Glutamatergic neuron (in vitro differentiated cells): ENCODE measurements at regions not wholly inside any gene's neighbourhood (a gene's known extent, or its start where the extent isn't known, plus 50 kb on each side); places are given as distances from the start of the nearest gene placed in this dataset.

Experiments
- DNase-seq: peaks from one replicate; pipeline ENCODE4 v3.0.0; 2022
- H3K27ac Mint-ChIP-seq: one replicate; pipeline ENCODE4 v1.8.0; 2020; ENCODE audit warnings: mild to moderate bottlenecking, mixed read lengths, inconsistent platforms; ENCODE audit not compliant: unreplicated experiment
- H3K27me3 Mint-ChIP-seq: one replicate; pipeline ENCODE4 v1.8.0; 2020; ENCODE audit warnings: mild to moderate bottlenecking, moderate library complexity, mixed read lengths, inconsistent platforms; ENCODE audit not compliant: unreplicated experiment
- H3K36me3 Mint-ChIP-seq: one replicate; pipeline ENCODE4 v1.8.0; 2020; ENCODE audit warnings: mild to moderate bottlenecking, mixed read lengths, inconsistent platforms; ENCODE audit not compliant: unreplicated experiment
- H3K4me1 Mint-ChIP-seq: one replicate; pipeline ENCODE4 v1.8.0; 2020; ENCODE audit warnings: mild to moderate bottlenecking, low read depth, mixed read lengths, inconsistent platforms; ENCODE audit not compliant: unreplicated experiment
- H3K4me3 Mint-ChIP-seq: one replicate; pipeline ENCODE4 v1.8.0; 2020; ENCODE audit warnings: mild to moderate bottlenecking, mixed read lengths, inconsistent platforms; ENCODE audit not compliant: unreplicated experiment
- H3K9me3 Mint-ChIP-seq: one replicate; pipeline ENCODE4 v1.8.0; 2020; ENCODE audit warnings: mild to moderate bottlenecking, moderate library complexity, mixed read lengths, inconsistent platforms; ENCODE audit not compliant: unreplicated experiment
- TF ChIP-seq, protein P1 (sequence below): fragments of 200-600 bp; sonication (generic); IDR thresholded peaks from one replicate; pipeline ENCODE4 v1.5.0; 2021; ENCODE audit not compliant: partially characterized antibody, unreplicated experiment

- H3K9me3 Mint-ChIP-seq: no peaks in the 10 kb centered on the region
- no peak for DNase-seq
- no peaks in the 10 kb centered on the region for H3K36me3 Mint-ChIP-seq
- H3K27me3 Mint-ChIP-seq: no peaks in the 10 kb centered on the region
- no peak overlapping the region for H3K27ac Mint-ChIP-seq
- H3K4me1 Mint-ChIP-seq: no peaks in the 10 kb centered on the region
- TF ChIP-seq, protein P1, sequence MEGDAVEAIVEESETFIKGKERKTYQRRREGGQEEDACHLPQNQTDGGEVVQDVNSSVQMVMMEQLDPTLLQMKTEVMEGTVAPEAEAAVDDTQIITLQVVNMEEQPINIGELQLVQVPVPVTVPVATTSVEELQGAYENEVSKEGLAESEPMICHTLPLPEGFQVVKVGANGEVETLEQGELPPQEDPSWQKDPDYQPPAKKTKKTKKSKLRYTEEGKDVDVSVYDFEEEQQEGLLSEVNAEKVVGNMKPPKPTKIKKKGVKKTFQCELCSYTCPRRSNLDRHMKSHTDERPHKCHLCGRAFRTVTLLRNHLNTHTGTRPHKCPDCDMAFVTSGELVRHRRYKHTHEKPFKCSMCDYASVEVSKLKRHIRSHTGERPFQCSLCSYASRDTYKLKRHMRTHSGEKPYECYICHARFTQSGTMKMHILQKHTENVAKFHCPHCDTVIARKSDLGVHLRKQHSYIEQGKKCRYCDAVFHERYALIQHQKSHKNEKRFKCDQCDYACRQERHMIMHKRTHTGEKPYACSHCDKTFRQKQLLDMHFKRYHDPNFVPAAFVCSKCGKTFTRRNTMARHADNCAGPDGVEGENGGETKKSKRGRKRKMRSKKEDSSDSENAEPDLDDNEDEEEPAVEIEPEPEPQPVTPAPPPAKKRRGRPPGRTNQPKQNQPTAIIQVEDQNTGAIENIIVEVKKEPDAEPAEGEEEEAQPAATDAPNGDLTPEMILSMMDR: no peak
- H3K4me3 Mint-ChIP-seq: no peak overlapping the region
These were observed 673.9 kb downstream of the SLC16A7 start for GRCh38 chr12:60269611-60270269.

- TF ChIP-seq, protein P1: no peak
- Mint-ChIP-seq H3K27ac (no peak overlapping the region), H3K4me3 (no peak overlapping the region), H3K9me3 (no peaks in the 10 kb centered on the region), H3K36me3 (no peaks in the 10 kb centered on the region), H3K4me1 (no peaks in the 10 kb centered on the region), H3K27me3 (no peaks in the 10 kb centered on the region)
- no peak for DNase-seq
These were observed 676.0 kb downstream of the SLC16A7 start for GRCh38 chr12:60271816-60272215.

DNA sequence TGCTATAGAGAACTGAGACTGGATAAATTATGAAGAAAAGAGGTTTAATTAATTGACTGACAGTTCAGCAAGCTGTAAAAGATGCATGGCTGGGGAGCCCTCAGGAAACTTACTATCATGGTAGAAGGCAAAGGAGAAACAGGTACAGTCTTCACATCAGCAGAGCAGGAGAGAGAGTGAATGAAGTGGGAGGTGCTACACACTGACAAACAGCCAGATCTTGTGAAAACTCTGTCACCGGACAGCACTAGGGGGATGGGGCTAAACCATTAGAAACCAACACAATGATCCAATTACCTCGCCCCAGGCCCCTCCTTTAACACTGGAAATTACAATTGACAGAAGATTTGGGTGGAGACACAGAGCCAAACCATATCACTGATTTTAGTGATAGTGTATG is 682.4 kb downstream of the SLC16A7 start:
- H3K36me3 Mint-ChIP-seq: peaks cover under 1% of the 10 kb centered on the region
- no peaks in the 10 kb centered on the region for H3K9me3 Mint-ChIP-seq
- TF ChIP-seq, protein P1: no peak
- no peak overlapping the region for H3K27ac Mint-ChIP-seq
- H3K27me3 Mint-ChIP-seq: no peaks in the 10 kb centered on the region
- DNase-seq: no peak
- H3K4me1 Mint-ChIP-seq: no peaks in the 10 kb centered on the region
- no peak overlapping the region for H3K4me3 Mint-ChIP-seq

DNA sequence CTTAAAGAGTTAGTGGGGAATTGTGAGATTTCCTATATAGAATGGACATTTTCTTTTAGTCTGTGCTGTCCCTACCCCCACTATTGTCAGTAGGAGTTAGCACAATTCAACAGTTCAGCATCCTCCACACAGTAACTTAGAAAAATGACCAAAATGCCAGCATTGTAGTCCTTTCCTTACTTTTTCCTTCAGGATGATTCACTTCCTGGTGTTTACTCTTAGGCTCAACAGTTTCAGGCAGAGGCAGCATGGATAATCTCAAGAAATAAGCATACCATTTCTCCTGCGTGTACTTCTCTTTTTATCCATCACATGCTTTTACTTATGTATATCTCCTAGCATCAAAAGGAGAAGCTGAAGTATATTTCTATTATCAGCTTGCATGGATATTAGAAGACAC is 683.4 kb downstream of the SLC16A7 start:
- no peak for DNase-seq
- Mint-ChIP-seq H3K27ac (no peak overlapping the region), H3K4me3 (no peak overlapping the region), H3K4me1 (no peaks in the 10 kb centered on the region), H3K27me3 (no peaks in the 10 kb centered on the region), H3K36me3 (peaks cover 4% of the 10 kb centered on the region), H3K9me3 (peaks cover 2% of the 10 kb centered on the region)
- TF ChIP-seq, protein P1: no peak

DNA sequence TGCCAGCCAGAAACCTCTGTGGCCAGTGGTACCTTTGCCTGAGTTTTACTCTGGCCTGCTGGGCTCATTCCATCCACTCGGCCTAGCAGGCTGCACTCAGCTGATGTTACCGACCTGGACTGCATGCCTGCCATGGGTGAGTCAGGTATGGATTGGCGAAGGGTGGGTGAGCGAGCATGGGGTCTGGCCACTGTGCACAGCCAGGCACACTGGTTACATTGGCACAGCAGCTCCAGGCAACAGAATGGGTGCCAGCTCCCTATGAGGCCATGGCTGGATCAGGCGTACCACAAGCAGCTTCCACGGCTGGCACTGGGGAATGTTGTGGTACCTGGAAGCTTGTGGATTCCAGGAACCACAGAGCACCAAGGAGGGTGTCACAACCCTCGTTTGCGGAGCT is 685.7 kb downstream of the SLC16A7 start:
- no peak overlapping the region for H3K4me3 Mint-ChIP-seq
- no peak for DNase-seq
- TF ChIP-seq, protein P1: no peak
- no peaks in the 10 kb centered on the region for H3K4me1 Mint-ChIP-seq
- peaks cover 2% of the 10 kb centered on the region for H3K9me3 Mint-ChIP-seq
- H3K27ac Mint-ChIP-seq: no peak overlapping the region
- no peaks in the 10 kb centered on the region for H3K27me3 Mint-ChIP-seq
- peaks cover 4% of the 10 kb centered on the region for H3K36me3 Mint-ChIP-seq
